ENCODE measurements at regions not wholly inside any gene's neighbourhood (a gene's known extent, or its start where the extent isn't known, plus 50 kb on each side); places are given as distances from the start of the nearest gene placed in this dataset.
"Not testable (repeated sequence)": the region's sequence is repeated elsewhere in the genome, so short reads cannot be mapped to it uniquely, and the experiment has no call there.

GRCh38 chr5:125487652-125488051 is 741.2 kb upstream of the ZNF608 start:
- DNase-seq: not testable (repeated sequence)

- no peak for DNase-seq
Measured at GRCh38 chr5:125489146-125489545, 742.7 kb upstream of the ZNF608 start.

DNA sequence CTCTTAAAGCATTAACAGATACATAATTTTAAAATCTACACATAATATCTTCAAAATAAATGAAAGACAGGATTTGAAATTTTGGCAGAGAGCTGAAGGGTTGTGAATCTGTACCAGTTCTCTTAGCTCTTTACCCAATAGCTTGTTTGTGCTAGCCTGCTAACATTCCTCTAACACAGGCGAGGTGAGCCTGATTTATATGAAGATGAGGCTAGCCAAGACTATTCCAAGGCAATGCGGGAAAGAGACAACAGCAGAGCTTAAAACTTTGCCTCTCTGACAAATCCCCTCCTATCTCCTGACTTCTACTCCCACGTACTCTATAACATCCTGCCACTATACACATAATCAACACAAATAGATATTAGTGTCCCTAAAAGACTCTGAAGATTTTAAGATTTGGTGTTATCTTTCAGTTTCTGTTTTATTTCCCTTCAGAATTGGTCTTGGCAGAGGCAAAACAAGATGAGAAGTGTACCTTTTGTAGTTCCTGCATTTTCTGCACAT is 745.6 kb upstream of the ZNF608 start:
- no peak for DNase-seq

- DNase-seq: no peak
Measured at GRCh38 chr5:125492977-125493376, 746.5 kb upstream of the ZNF608 start.

DNA sequence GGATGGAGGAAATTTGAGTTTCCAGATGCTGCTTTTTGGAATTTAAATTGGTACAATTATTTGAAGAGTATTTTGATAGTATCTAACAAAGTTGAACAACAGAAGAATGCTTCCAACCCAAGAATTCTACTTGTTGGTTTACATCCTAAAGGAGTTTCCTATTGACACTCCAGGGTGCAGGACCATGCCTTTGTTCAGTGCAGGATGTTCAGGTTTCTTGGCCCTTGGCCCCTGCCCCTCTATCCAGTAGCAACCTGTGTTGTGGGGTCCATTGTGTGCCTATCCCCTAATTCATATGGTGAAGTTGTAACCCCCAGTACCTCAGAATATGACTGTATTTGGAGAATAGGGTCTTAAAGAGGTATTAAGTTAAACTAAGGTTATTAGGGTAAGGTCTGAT is 750.0 kb upstream of the ZNF608 start:
- DNase-seq: no peak

DNA sequence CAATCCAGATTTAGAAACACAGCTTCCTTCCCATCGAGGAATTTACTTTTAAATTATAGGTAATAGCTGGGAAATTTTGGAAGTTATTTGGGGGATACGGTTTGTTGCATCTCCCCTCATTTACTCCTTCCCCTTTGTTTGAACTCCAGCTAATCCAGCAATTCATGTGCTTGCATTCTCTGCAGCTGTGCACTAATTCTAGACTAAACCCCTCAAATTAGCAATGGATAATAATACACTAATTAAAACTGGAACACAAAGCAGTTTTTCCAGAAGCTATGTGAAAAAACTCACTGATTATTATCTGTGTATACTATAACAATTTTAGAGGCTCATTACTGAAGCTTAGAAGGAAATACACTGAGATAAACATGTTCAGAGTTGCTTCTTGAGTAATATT is 751.2 kb upstream of the ZNF608 start:
- no peak for DNase-seq

- DNase-seq: no peak
Measured at GRCh38 chr5:125499636-125500332, 753.3 kb upstream of the ZNF608 start.

- no peak for DNase-seq
Measured at GRCh38 chr5:125501396-125501795, 755.0 kb upstream of the ZNF608 start.

GRCh38 chr5:125503946-125504345 is 757.5 kb upstream of the ZNF608 start:
- DNase-seq: no peak

DNA sequence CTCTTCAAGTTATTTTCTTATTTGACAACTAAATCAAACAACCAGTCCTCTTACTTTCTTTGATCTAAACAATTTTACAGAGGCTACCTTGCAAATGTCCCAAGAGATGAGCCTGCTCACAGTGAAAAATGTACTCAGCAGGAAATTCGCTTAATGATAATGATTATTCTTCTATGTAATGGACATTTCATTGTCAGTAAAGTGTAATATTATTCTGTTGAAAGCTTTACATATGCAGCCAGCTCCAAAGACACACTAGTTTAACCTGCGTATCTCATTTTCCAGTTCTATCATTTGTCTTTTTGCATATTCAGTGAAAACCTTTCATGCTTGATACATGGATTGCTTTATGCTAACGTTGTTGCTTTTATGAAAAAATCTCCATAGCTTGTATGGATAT is 758.7 kb upstream of the ZNF608 start:
- no peak for DNase-seq

DNA sequence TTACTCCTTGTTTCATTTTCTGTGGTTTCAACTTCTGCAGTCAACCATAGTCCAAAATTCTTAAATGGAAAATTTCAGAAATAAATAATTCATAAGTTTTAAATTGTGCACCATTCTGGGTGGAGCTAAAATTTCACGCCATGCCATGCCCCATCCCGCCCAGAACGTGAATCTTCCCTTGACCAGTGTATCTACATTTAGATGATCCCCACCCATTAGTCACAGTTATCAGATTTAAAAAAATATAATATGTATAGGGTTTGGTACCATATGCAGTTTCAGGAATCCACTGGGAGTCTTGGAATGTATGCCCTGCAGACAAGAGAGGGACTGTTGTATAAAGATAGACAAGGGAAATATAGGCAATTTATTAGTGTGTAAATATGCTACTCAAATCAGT is 759.7 kb upstream of the ZNF608 start:
- no peak for DNase-seq

DNA sequence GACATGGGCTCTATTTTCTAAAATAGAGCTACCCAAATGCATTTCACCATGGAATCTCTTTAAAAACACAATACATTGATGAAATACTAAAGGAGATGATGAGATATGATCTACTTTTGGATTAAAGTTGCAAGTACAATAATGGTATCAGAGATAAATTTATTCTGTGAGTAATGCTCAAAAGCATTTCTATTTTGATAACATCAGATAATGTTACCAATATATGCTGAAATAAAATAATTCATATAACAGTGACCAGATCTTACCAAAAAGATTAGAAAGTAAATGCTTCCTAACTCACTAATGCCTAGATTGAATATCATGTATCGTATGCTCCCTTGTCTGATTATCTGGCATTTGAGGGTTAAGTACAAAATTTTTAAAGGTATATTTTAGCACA is 761.8 kb upstream of the ZNF608 start:
- DNase-seq: no peak

DNA sequence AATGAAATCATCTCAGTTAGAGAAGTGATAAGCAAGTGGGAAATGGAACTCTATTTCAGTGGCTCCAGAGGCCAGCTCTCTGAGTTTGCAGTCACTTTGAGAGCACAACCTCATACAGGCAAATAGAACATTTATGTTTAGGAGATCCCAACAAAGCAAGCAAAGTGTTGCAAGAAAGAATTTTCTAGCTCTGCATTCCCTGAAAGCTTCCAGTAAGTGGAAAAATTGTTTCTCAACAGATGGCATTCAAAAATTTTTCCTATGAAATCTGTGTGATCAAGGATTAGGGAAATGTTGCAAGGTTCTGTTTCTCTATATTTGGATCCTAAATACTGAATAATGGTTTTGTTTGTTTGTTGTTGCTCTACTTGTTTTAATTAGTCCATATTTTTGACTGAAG is 764.2 kb upstream of the ZNF608 start:
- DNase-seq: no peak

DNA sequence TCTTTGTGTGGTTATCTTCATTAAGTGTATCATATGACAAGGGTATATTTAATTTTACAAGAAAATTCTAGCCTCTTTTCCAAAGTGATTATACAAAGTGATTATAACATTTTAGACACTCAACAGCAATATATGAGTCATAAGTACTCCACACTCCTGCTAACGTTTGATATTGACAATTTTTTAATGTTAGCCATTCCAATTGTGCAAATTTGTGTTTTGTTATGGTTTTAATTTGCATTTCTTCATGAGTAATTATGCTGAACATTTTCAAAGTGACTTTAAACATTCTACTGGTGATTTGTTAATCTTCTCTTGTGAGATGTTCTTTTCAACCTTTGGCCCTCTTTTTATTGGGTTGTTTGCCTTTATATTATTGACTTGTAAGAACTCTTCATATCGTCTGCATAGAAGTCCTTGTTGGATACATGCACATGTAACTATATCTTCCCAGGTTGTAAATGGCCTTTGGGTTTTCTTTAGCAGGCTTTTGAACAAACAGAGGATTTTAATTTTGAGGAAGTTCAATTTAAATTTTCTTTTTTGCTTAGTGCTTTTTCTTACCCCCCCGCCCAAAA is 771.6 kb upstream of the ZNF608 start:
- DNase-seq: no peak

DNA sequence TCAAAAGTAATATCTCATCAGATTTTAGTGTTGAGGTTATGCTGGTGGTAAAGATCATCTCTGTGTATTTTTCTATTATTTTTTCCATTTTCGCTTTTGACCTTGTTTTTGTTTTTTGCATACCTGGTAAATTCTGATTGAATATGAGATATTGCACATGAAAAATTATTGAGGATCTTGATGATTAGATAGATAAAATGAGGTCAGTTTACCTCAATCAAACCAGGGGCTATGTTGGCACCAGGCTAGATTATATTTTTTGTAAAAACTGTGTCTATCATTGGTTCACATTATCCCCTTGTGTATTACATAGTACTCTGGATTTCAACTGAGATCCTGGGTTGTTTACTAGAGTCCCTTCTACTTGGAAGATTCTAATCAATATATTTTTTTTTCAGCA is 774.9 kb upstream of the ZNF608 start:
- no peak for DNase-seq

- no peak for DNase-seq
Measured at GRCh38 chr5:125525356-125525755, 778.9 kb upstream of the ZNF608 start.

DNA sequence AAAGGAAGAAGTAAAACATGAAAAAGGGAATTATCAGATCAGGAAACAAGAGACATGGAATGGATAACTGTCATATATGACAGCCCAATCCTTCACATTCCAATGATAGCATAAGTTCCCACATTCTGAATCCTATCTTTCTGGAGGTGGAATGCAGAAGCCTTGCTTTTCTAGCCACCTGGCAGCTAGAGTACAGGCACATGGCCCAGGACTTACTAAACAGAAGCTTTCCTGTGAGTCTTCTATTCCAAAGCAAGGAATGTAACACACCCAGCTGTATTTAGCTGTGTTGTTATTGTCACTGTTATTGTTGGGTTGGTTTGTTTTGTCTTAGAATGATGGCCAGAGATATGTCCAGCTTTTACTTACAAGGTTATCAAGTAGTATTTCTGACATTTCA is 780.5 kb upstream of the ZNF608 start:
- DNase-seq: no peak

DNA sequence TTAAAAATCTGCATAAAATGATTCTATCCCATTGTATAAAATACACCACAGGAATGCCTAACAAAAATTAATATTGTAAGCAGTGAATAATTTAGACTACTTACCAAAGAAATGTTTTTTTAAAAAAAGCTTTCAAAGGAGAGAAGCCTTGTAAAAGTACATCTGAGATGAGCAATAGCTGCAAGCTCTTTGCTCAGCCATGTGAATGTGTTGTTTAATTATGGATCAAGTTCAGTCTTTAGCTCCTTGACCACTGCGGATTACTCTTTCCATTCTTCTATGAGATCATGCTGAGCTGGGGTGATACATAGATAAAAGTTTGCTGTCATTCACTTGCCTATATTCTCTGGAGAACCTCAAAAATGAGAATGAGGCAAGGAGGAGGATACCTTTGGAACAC is 782.4 kb upstream of the ZNF608 start:
- DNase-seq: no peak

GRCh38 chr5:125530833-125531615 is 784.6 kb upstream of the ZNF608 start:
- no peak for DNase-seq

- DNase-seq: no peak
Measured at GRCh38 chr5:125536095-125536494, 789.7 kb upstream of the ZNF608 start.

GRCh38 chr5:125536582-125536981 is 790.1 kb upstream of the ZNF608 start:
- DNase-seq: no peak

- no peak for DNase-seq
Measured at GRCh38 chr5:125537661-125538060, 791.2 kb upstream of the ZNF608 start.

GRCh38 chr5:125538469-125538868 is 792.0 kb upstream of the ZNF608 start:
- DNase-seq: no peak

DNA sequence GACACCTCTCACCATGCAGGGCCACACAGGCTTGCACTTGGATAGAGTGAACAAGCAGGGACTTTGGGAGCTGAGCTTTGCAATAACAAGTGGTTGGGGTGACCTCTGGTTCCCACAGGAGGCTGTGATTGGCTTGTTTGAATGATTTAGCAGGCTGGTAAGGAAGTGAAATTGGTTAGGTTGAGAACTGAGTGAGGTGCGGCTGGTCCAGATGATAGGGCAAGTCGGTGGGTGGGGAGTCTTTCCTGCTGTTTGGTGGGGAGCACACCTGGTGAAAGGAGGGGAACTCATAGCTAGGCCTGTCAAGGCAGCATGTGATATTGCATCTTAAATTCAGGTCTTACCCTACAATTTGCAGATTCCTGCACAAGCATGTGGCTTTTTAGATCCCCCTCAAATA is 794.6 kb upstream of the ZNF608 start:
- no peak for DNase-seq

Measured in activated CD4-positive, alpha-beta T cell treated with anti-CD3 and anti-CD28 coated beads, Interleukin-2, amount 50 U/mL, for 48 hours (primary cell).